ENCODE measurements at regions not wholly inside any gene's neighbourhood (a gene's known extent, or its start where the extent isn't known, plus 50 kb on each side); places are given as distances from the start of the nearest gene placed in this dataset.

DNA sequence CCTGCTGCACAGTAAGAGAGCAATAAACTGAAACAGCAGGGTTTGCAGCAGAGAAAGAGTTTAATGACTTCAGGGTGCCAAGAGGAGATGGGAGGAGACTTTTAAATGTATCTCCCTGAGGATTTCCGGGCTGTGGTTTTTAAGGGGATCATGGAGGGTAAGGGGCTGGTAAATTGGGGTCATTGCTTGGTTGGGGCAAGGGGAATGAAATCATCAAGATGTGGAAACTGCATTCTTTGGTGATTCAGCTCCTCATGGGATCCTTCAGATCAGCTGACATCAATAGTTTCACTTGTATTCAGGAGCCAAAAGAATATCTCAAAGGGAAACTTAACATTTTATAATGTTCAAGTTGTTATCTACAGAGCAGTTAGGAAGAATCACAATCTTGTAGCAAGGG, 174.3 kb upstream of the ANXA10 start:
- Mint-ChIP-seq H3K9me3 (peaks cover 19% of the 10 kb centered on the region), H3K4me3 (no peak overlapping the region), H3K36me3 (ENCODE audit: insufficient read depth) (no peaks in the 10 kb centered on the region), H3K27me3 (ENCODE audit: low read depth) (no peaks in the 10 kb centered on the region), H3K4me1 (ENCODE audit: low read depth) (no peaks in the 10 kb centered on the region)
- no peak for ATAC-seq
- DNase-seq, result no peak

- no peak for DNase-seq
- H3K36me3 Mint-ChIP-seq (ENCODE audit: insufficient read depth), result no peaks in the 10 kb centered on the region
- H3K4me1 Mint-ChIP-seq (ENCODE audit: low read depth), result no peaks in the 10 kb centered on the region
- H3K4me3 Mint-ChIP-seq, result no peak overlapping the region
- H3K27me3 Mint-ChIP-seq (ENCODE audit: low read depth), result no peaks in the 10 kb centered on the region
- no peak for ATAC-seq
- no peaks in the 10 kb centered on the region for H3K9me3 Mint-ChIP-seq
Measured at GRCh38 chr4:167930166-167930565, 162.2 kb upstream of the ANXA10 start.

DNA sequence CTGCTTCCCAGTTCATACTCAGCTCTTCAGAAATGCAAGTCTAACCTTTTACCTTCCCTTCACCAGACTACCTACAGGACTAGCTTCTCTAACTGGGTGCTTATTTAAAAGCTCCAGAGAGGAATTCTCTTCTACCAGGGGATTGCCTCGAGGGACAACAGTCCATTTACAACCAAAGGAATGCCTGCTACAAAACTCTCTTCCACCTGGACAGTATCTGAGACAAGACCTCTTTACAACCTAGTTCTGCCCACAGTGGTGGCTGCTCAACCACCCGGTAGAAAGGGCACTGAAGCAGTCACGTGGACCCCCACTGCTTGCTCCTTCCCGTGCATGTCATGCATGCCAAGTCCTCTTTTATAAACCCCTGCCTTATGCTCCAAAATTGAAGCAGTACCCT, 158.1 kb upstream of the ANXA10 start:
- Mint-ChIP-seq H3K4me3 (no peak overlapping the region), H3K27me3 (ENCODE audit: low read depth) (no peaks in the 10 kb centered on the region), H3K4me1 (ENCODE audit: low read depth) (no peaks in the 10 kb centered on the region), H3K9me3 (no peaks in the 10 kb centered on the region), H3K36me3 (ENCODE audit: insufficient read depth) (no peaks in the 10 kb centered on the region)
- no peak for ATAC-seq
- no peak for DNase-seq

GRCh38 chr4:167939863-167940616, 152.3 kb upstream of the ANXA10 start:
- no peaks in the 10 kb centered on the region for H3K4me1 Mint-ChIP-seq (ENCODE audit: low read depth)
- H3K9me3 Mint-ChIP-seq, result no peaks in the 10 kb centered on the region
- no peaks in the 10 kb centered on the region for H3K36me3 Mint-ChIP-seq (ENCODE audit: insufficient read depth)
- DNase-seq (no peak), ATAC-seq (no peak)
- H3K27me3 Mint-ChIP-seq (ENCODE audit: low read depth), result no peaks in the 10 kb centered on the region
- no peak overlapping the region for H3K4me3 Mint-ChIP-seq

DNA sequence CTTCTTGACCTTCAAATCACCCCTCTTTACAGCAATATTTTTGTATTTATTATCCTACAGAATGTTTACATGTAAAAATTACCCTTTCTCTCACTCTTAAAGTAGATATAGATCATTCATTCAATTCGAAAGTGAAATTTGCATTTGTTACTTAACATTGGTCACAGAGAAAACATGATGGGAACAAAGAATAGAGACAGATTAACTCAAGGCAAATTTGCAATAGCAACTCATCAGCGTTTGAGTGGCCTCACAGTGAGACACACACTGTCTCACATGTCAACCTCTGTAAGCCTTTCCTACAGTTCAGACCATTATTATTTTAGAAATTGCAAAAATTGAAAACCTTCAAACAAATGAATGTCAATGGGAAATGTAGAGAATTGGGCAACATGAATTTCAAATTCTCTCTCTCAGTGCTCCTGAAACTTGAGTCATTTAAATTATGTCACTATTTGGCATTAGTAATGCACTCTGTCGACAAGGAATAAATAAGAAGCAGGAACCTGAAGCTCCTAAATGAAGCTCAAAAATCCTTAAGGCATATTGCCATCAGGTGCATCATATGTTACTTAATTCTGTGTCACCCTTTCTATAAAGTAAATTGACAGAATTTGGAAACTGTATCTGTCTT, 148.3 kb upstream of the ANXA10 start:
- no peak overlapping the region for H3K4me3 Mint-ChIP-seq
- peaks cover 5% of the 10 kb centered on the region for H3K9me3 Mint-ChIP-seq
- no peaks in the 10 kb centered on the region for H3K4me1 Mint-ChIP-seq (ENCODE audit: low read depth)
- H3K36me3 Mint-ChIP-seq (ENCODE audit: insufficient read depth), result no peaks in the 10 kb centered on the region
- DNase-seq (no peak), ATAC-seq (no peak)
- H3K27me3 Mint-ChIP-seq (ENCODE audit: low read depth), result no peaks in the 10 kb centered on the region

- Mint-ChIP-seq H3K4me3 (no peak overlapping the region), H3K9me3 (peaks cover 7% of the 10 kb centered on the region), H3K4me1 (ENCODE audit: low read depth) (no peaks in the 10 kb centered on the region), H3K36me3 (ENCODE audit: insufficient read depth) (no peaks in the 10 kb centered on the region), H3K27me3 (ENCODE audit: low read depth) (no peaks in the 10 kb centered on the region)
- ATAC-seq, result no peak
- DNase-seq, result no peak
Measured at GRCh38 chr4:167944721-167945120, 147.6 kb upstream of the ANXA10 start.

GRCh38 chr4:167955006-167955405, 137.3 kb upstream of the ANXA10 start:
- no peak for DNase-seq
- Mint-ChIP-seq H3K36me3 (ENCODE audit: insufficient read depth) (no peaks in the 10 kb centered on the region), H3K4me3 (no peak overlapping the region), H3K27me3 (ENCODE audit: low read depth) (no peaks in the 10 kb centered on the region), H3K4me1 (ENCODE audit: low read depth) (no peaks in the 10 kb centered on the region), H3K9me3 (peaks cover 39% of the 10 kb centered on the region)
- ATAC-seq, result no peak

GRCh38 chr4:167956676-167957075, 135.7 kb upstream of the ANXA10 start:
- Mint-ChIP-seq H3K27me3 (ENCODE audit: low read depth) (no peaks in the 10 kb centered on the region), H3K4me1 (ENCODE audit: low read depth) (no peaks in the 10 kb centered on the region), H3K9me3 (peaks cover 34% of the 10 kb centered on the region), H3K36me3 (ENCODE audit: insufficient read depth) (no peaks in the 10 kb centered on the region), H3K4me3 (no peak overlapping the region)
- ATAC-seq (no peak), DNase-seq (no peak)

GRCh38 chr4:167964766-167965373, 127.5 kb upstream of the ANXA10 start:
- Mint-ChIP-seq H3K4me1 (ENCODE audit: low read depth) (no peaks in the 10 kb centered on the region), H3K27me3 (ENCODE audit: low read depth) (no peaks in the 10 kb centered on the region), H3K9me3 (peaks cover 3% of the 10 kb centered on the region), H3K4me3 (no peak overlapping the region), H3K36me3 (ENCODE audit: insufficient read depth) (no peaks in the 10 kb centered on the region)
- ATAC-seq (no peak), DNase-seq (no peak)

GRCh38 chr4:167966143-167966542, 126.2 kb upstream of the ANXA10 start:
- DNase-seq (no peak), ATAC-seq (no peak)
- H3K27me3 Mint-ChIP-seq (ENCODE audit: low read depth), result no peaks in the 10 kb centered on the region
- H3K4me1 Mint-ChIP-seq (ENCODE audit: low read depth), result no peaks in the 10 kb centered on the region
- H3K4me3 Mint-ChIP-seq, result no peak overlapping the region
- H3K9me3 Mint-ChIP-seq, result peaks cover 12% of the 10 kb centered on the region
- H3K36me3 Mint-ChIP-seq (ENCODE audit: insufficient read depth), result no peaks in the 10 kb centered on the region

- DNase-seq, result no peak
- no peaks in the 10 kb centered on the region for H3K27me3 Mint-ChIP-seq (ENCODE audit: low read depth)
Measured at GRCh38 chr4:167973513-167973912, 118.8 kb upstream of the ANXA10 start.

DNA sequence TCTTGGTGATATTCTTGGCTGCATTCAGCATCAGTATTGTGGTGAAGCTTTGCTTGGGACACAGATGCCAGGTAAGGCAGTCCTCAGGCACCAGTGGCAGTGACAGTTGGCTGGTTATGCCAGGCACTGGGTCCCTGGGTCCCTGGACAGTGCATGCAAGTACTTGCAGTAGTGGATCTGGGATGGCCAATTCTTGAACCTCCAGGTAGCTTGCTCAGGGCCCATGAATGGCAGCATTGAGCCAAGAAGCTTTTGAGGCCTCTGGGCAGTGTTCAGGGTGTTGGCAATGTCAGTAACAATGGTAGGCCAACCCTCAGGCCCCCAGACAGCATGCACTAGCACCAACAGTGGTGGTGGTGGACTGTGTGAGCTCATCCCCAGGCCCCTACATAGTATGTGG, 106.8 kb upstream of the ANXA10 start:
- no peak overlapping the region for H3K4me3 Mint-ChIP-seq
- no peak for ATAC-seq
- no peaks in the 10 kb centered on the region for H3K27me3 Mint-ChIP-seq (ENCODE audit: low read depth)
- no peaks in the 10 kb centered on the region for H3K36me3 Mint-ChIP-seq (ENCODE audit: insufficient read depth)
- peaks cover 16% of the 10 kb centered on the region for H3K9me3 Mint-ChIP-seq
- DNase-seq, result no peak
- H3K4me1 Mint-ChIP-seq (ENCODE audit: low read depth), result no peaks in the 10 kb centered on the region

More at GRCh38 chr4:167973513-167973912, 118.8 kb upstream of the ANXA10 start:
- H3K4me1 Mint-ChIP-seq (ENCODE audit: low read depth), result no peaks in the 10 kb centered on the region
- H3K4me3 Mint-ChIP-seq, result no peak overlapping the region
- H3K9me3 Mint-ChIP-seq, result peaks cover 51% of the 10 kb centered on the region
- H3K36me3 Mint-ChIP-seq (ENCODE audit: insufficient read depth), result no peaks in the 10 kb centered on the region
- ATAC-seq, result no peak

GRCh38 chr4:167986044-167986443, 106.3 kb upstream of the ANXA10 start:
- H3K4me3 Mint-ChIP-seq, result no peak overlapping the region
- no peak for ATAC-seq
- no peaks in the 10 kb centered on the region for H3K4me1 Mint-ChIP-seq (ENCODE audit: low read depth)
- H3K9me3 Mint-ChIP-seq, result peaks cover 16% of the 10 kb centered on the region
- no peaks in the 10 kb centered on the region for H3K36me3 Mint-ChIP-seq (ENCODE audit: insufficient read depth)
- H3K27me3 Mint-ChIP-seq (ENCODE audit: low read depth), result no peaks in the 10 kb centered on the region
- no peak for DNase-seq

DNA sequence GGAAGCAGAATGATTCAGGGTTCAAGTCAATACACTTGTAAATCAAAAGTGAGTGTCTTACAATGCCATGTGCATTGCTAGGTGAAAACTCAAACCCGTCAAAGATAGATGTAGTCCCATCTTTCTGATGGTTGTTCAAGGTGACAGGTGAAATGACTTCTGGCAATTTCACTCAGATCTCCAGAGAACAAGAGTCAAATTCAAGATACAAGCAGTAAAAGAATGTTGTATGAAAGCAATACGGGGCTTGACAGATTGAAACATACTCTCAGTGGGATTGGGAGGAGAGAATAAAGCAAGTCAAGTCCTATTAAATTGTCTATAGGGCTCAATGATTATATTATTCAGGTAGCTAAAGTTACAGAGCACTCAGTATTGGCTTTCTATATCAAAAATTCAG, 105.1 kb upstream of the ANXA10 start:
- no peaks in the 10 kb centered on the region for H3K4me1 Mint-ChIP-seq (ENCODE audit: low read depth)
- no peak overlapping the region for H3K4me3 Mint-ChIP-seq
- ATAC-seq, result no peak
- H3K27me3 Mint-ChIP-seq (ENCODE audit: low read depth), result no peaks in the 10 kb centered on the region
- peaks cover 8% of the 10 kb centered on the region for H3K9me3 Mint-ChIP-seq
- no peaks in the 10 kb centered on the region for H3K36me3 Mint-ChIP-seq (ENCODE audit: insufficient read depth)
- no peak for DNase-seq

DNA sequence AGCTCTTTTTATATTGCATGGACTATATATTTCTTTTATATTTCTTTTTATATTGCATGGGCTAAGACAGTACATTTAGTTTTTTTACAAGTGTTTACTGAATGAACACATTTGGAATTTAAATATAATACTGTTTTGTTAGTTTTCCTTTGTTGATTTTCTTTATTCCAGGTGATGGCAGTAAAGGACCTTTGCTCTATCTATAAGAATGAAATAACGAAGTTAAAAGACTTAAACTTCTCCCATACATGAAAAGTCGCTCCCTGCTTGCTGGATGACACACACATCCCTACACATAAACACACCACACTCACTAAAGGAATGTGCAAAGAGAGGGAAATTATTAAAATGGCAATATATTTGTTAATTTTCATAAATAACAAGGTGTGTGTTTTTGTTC, 102.5 kb upstream of the ANXA10 start:
- H3K4me3 Mint-ChIP-seq, result no peak overlapping the region
- H3K4me1 Mint-ChIP-seq (ENCODE audit: low read depth), result no peaks in the 10 kb centered on the region
- no peaks in the 10 kb centered on the region for H3K36me3 Mint-ChIP-seq (ENCODE audit: insufficient read depth)
- DNase-seq (no peak), ATAC-seq (no peak)
- peaks cover 7% of the 10 kb centered on the region for H3K9me3 Mint-ChIP-seq
- no peaks in the 10 kb centered on the region for H3K27me3 Mint-ChIP-seq (ENCODE audit: low read depth)
